H1 (cell line): ENCODE measurements at regions not wholly inside any gene's neighbourhood (a gene's known extent, or its start where the extent isn't known, plus 50 kb on each side); places are given as distances from the start of the nearest gene placed in this dataset.

ENCODE experiments used
- CTCF ChIA-PET: fragments of 300-600 bp; sonication (Branson Sonifier 250); formaldehyde crosslinking; loops from one replicate; lab custom pipeline; 2021; ENCODE audit not compliant: partially characterized antibody; lab: Charles Lee
- POLR2A ChIA-PET: fragments of 300-600 bp; sonication (Branson Sonifier 250); formaldehyde crosslinking; loops from one replicate; lab custom pipeline; 2021; ENCODE audit warnings: inconsistent platforms; ENCODE audit not compliant: partially characterized antibody; lab: Charles Lee
- DNase-seq, 2 experiments: peaks; one replicate each; pipeline versions ENCODE4 v3.0.0 to v3.0.0-alpha.2; 2010 to 2022; ENCODE audit warnings: low spot score in 2 of 2, low read depth in 1 of 2, mixed read lengths in 1 of 2
- FAIRE-seq: peaks from 2 replicates; lab custom pipeline; 2011; peaks lifted over from hg19 to GRCh38; lab: Jason Lieb, UNC
- H2AFZ ChIP-seq: 2 replicates; pipeline ENCODE4 v1.8.1; 2012; ENCODE audit warnings: low read length, inconsistent platforms
- H2AK5ac ChIP-seq: 2 replicates; pipeline ENCODE4 v1.6.1; 2013; ENCODE audit warnings: low read depth, low read length
- H2BK120ac ChIP-seq: replicated peaks from 2 replicates; pipeline ENCODE3; 2013; ENCODE audit warnings: low read depth, low read length, inconsistent platforms
- H2BK12ac ChIP-seq: 2 replicates; pipeline ENCODE4 v1.6.1; 2013; ENCODE audit warnings: low read depth, low read length
- H2BK15ac ChIP-seq: 2 replicates; pipeline ENCODE4 v1.6.1; 2013; ENCODE audit warnings: low read length
- H2BK20ac ChIP-seq: 2 replicates; pipeline ENCODE4 v1.6.1; 2013; ENCODE audit warnings: low read length
- H2BK5ac ChIP-seq: 2 replicates; pipeline ENCODE4 v1.6.1; 2013; ENCODE audit warnings: low read depth, low read length
- H3K14ac ChIP-seq: 2 replicates; pipeline ENCODE4 v1.6.1; 2013; ENCODE audit warnings: inconsistent platforms; ENCODE audit not compliant: insufficient read length
- H3K18ac ChIP-seq: 2 replicates; pipeline ENCODE4 v1.6.1; 2013; ENCODE audit warnings: low read length; ENCODE audit errors: extremely low read depth
- H3K23ac ChIP-seq: 2 replicates; pipeline ENCODE4 v1.6.1; 2013; ENCODE audit warnings: inconsistent platforms; ENCODE audit not compliant: insufficient read length
- H3K23me2 ChIP-seq: 2 replicates; pipeline ENCODE4 v1.6.1; 2013; ENCODE audit warnings: low read depth, low read length
- H3K27ac ChIP-seq: 2 replicates; pipeline ENCODE4 v1.6.1; 2011; ENCODE audit warnings: low read depth, low read length, inconsistent platforms
- H3K27me3 ChIP-seq, 4 experiments: replicated peaks in 1 of 4; 1 replicate in 1 of 4; 2 replicates in 3 of 4; pipeline versions ENCODE4 v1.6.1 to v1.8.1; 2011 to 2013; ENCODE audit warnings: low read length in 3 of 4, mild to moderate bottlenecking in 3 of 4, inconsistent platforms in 2 of 4, mixed read lengths in 2 of 4, moderate library complexity in 1 of 4; ENCODE audit not compliant: control insufficient read depth in 3 of 4, insufficient read depth in 3 of 4; ENCODE audit errors: extremely low read depth in 1 of 4
- H3K36me3 ChIP-seq, 4 experiments: 2 replicates each; pipeline versions ENCODE4 v1.6.1 to v1.8.1; 2011 to 2013; ENCODE audit warnings: mild to moderate bottlenecking in 4 of 4, low read length in 3 of 4, moderate library complexity in 2 of 4, control low read depth in 1 of 4, inconsistent platforms in 1 of 4; ENCODE audit not compliant: insufficient read depth in 4 of 4, control insufficient read depth in 2 of 4
- H3K4ac ChIP-seq: replicated peaks from 2 replicates; pipeline ENCODE3; 2013; ENCODE audit warnings: low read length, low read depth, mixed read lengths, inconsistent platforms; ENCODE audit not compliant: insufficient read length
- H3K4me1 ChIP-seq, 4 experiments: replicated peaks in 1 of 4; 1 replicate in 1 of 4; 2 replicates in 3 of 4; pipeline versions ENCODE4 v1.6.1 to v1.8.1; 2011 to 2013; ENCODE audit warnings: low read length in 3 of 4, inconsistent platforms in 2 of 4, mixed read lengths in 1 of 4; ENCODE audit not compliant: insufficient read depth in 4 of 4, control insufficient read depth in 3 of 4
- H3K4me2 ChIP-seq, 2 experiments: 2 replicates each; pipeline versions ENCODE4 v1.6.1 to v1.8.1; 2011 to 2013; ENCODE audit warnings: low read depth in 2 of 2, low read length in 2 of 2, control low read depth in 1 of 2, inconsistent platforms in 1 of 2, mild to moderate bottlenecking in 1 of 2; ENCODE audit not compliant: insufficient read depth in 1 of 2
- H3K4me3 ChIP-seq, 4 experiments: fragments of 200-600, 300-600 bp in 1 of 4; sonication (generic), shearing (Covaris generic), sonication (Bioruptor Twin) in 1 of 4; 2 replicates each; pipeline versions ENCODE4 v1.5.1 to v1.8.1; 2011 to 2016; ENCODE audit warnings: low read length in 4 of 4, low read depth in 3 of 4, control low read depth in 2 of 4, inconsistent platforms in 2 of 4, mild to moderate bottlenecking in 2 of 4, mixed read lengths in 1 of 4, moderate library complexity in 1 of 4; ENCODE audit not compliant: insufficient read depth in 2 of 4; ENCODE audit errors: extremely low read depth in 1 of 4
- H3K56ac ChIP-seq: replicated peaks from 2 replicates; pipeline ENCODE3; 2013; ENCODE audit warnings: low read depth, mild to moderate bottlenecking, mixed read lengths, low read length, inconsistent platforms; ENCODE audit not compliant: insufficient read length
- H3K79me1 ChIP-seq: 2 replicates; pipeline ENCODE4 v1.6.1; 2013; ENCODE audit warnings: low read depth, low read length, control low read depth
- H3K79me2 ChIP-seq, 2 experiments: 2 replicates each; pipeline versions ENCODE4 v1.6.1 to v1.8.1; 2012 to 2013; ENCODE audit warnings: low read length in 2 of 2, mild to moderate bottlenecking in 2 of 2, inconsistent platforms in 1 of 2; ENCODE audit not compliant: insufficient read depth in 2 of 2, control insufficient read depth in 1 of 2
- H3K9ac ChIP-seq, 4 experiments: replicated peaks in 1 of 4; 1 replicate in 1 of 4; 2 replicates in 3 of 4; pipeline versions ENCODE4 v1.6.1 to v1.8.1; 2011 to 2013; ENCODE audit warnings: low read depth in 3 of 4, low read length in 3 of 4, control low read depth in 2 of 4, mild to moderate bottlenecking in 2 of 4, moderate library complexity in 2 of 4, inconsistent platforms in 1 of 4; ENCODE audit errors: extremely low read depth in 1 of 4
- H3K9me3 ChIP-seq, 2 experiments: 2 replicates each; pipeline versions ENCODE4 v1.6.1 to v1.8.1; 2012 to 2013; ENCODE audit warnings: mild to moderate bottlenecking in 2 of 2, moderate library complexity in 2 of 2, control low read depth in 1 of 2, inconsistent platforms in 1 of 2, low read depth in 1 of 2, low read length in 1 of 2, mixed read lengths in 1 of 2; ENCODE audit not compliant: insufficient read depth in 2 of 2
- H4K20me1 ChIP-seq, 2 experiments: replicated peaks in 1 of 2; 2 replicates each; pipeline versions ENCODE3 to v1.8.1; 2011 to 2013; ENCODE audit warnings: inconsistent platforms in 2 of 2, low read length in 2 of 2, mild to moderate bottlenecking in 1 of 2; ENCODE audit not compliant: insufficient read depth in 2 of 2, control insufficient read depth in 1 of 2
- H4K5ac ChIP-seq: 2 replicates; pipeline ENCODE4 v1.6.1; 2013; ENCODE audit warnings: low read length, low read depth, mixed read lengths, inconsistent platforms; ENCODE audit not compliant: insufficient read length
- H4K8ac ChIP-seq: 2 replicates; pipeline ENCODE4 v1.8.0; 2013; ENCODE audit warnings: mild to moderate bottlenecking, moderate library complexity, low read length, inconsistent platforms; ENCODE audit not compliant: insufficient read depth; ENCODE audit errors: extremely low read depth
- H4K91ac ChIP-seq: replicated peaks from 2 replicates; pipeline ENCODE3; 2013; ENCODE audit warnings: low read length, mixed read lengths, inconsistent platforms; ENCODE audit not compliant: insufficient read length
- CBX5 ChIP-seq: fragments of 300-800, 300-1000 bp; sonication (generic); IDR thresholded peaks from 2 replicates; pipeline ENCODE4 v1.7.1; 2016; ENCODE audit warnings: antibody characterized with exemption, low read length, low read depth
- GTF2F1 ChIP-seq: IDR thresholded peaks from 2 replicates; pipeline ENCODE4 v1.6.1; 2012; ENCODE audit warnings: low read depth, low read length, improper control_type of control experiment, borderline replicate concordance
- PHF8 ChIP-seq: fragments of 200-600 bp; sonication (generic); conservative IDR thresholded peaks from 2 replicates; pipeline ENCODE4 v1.7.1; 2012; ENCODE audit warnings: low read depth, mild to moderate bottlenecking, inconsistent platforms, low read length, moderate library complexity
- POLR2A ChIP-seq, 2 experiments: IDR thresholded peaks; 1 replicate in 1 of 2; 2 replicates in 1 of 2; pipeline ENCODE4 v1.6.1; 2011; ENCODE audit warnings: low read depth in 2 of 2, low read length in 2 of 2, mild to moderate bottlenecking in 2 of 2; ENCODE audit errors: control extremely low read depth in 1 of 2
- SAP30 ChIP-seq: fragments of 300-600 bp; sonication (generic); IDR thresholded peaks from 2 replicates; pipeline ENCODE4 v1.7.1; 2012; ENCODE audit warnings: low read length, moderate library complexity, mild to moderate bottlenecking, inconsistent platforms; ENCODE audit not compliant: insufficient read depth, insufficient replicate concordance
- TAF1 ChIP-seq: IDR thresholded peaks from 2 replicates; pipeline ENCODE4 v1.6.1; 2011; ENCODE audit warnings: mild to moderate bottlenecking, low read depth, low read length
- YY1 ChIP-seq: IDR thresholded peaks from 2 replicates; pipeline ENCODE4 v1.6.1; 2011; ENCODE audit warnings: low read depth, mild to moderate bottlenecking, low read length
- WGBS, 2 experiments: shearing (Covaris generic) in 1 of 2; methylation state at CpG; one replicate each; pipeline versions ENCODE4 v1.1.6 to v1.1.7; 2013 to 2015; ENCODE audit warnings: low lambda C conversion rate in 2 of 2, mixed read lengths in 2 of 2, inconsistent platforms in 1 of 2, low coverage in 1 of 2, missing lambda C conversion rate in 1 of 2; ENCODE audit not compliant: insufficient replicate concordance in 2 of 2, insufficient coverage in 1 of 2, insufficient read length in 1 of 2; ENCODE audit errors: extremely low coverage in 1 of 2, missing lambda C conversion rate in 1 of 2; 5-methylcytosine and 5-hydroxymethylcytosine counted together
- TF ChIP-seq, protein P1 (sequence below): IDR thresholded peaks from 2 replicates; pipeline ENCODE4 v1.6.1; 2011; ENCODE audit warnings: low read length, improper control_type of control experiment

DNA sequence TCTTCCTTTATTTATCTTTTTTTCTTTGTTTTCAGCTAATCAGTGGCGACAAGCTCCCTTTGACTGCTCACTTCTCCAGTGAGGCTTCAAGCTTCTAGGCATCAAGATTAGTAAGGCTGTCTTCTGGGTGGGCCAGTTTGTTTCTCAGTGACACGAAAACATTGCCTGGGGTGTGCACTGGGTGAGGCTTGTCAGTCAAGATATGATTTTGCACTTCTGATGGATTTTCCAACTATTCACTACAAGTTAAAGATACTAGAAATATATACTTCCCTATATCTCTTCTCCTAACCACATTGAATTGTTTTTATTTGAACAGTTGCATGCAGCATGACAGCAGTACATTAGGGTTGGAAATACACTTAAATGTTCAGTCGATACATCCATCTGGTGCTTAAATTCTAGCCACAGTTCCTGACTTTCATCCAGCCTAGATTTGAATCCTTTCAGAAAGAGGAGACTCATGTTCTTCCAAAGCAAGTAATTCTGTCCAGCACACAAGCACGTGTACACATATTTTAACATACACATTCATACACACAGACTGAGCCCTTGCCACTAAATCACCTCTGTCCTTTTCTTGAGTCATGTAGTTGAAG, 275.6 kb upstream of the NOVA1 start:
- no peak overlapping the region for H2BK12ac ChIP-seq
- 94% methylated on average over 4 of the region's 4 CpGs; no CpG with 5 or more reads in 1 of the 2 experiments for WGBS, 2 experiments
- H2BK120ac ChIP-seq, result no peak overlapping the region
- H3K4ac ChIP-seq, result no peak overlapping the region
- H4K91ac ChIP-seq, result no peak overlapping the region
- no peak overlapping the region for H3K18ac ChIP-seq
- H3K36me3 ChIP-seq, result no peaks in the 10 kb centered on the region
- DNase-seq, result no peak
- H3K23me2 ChIP-seq, result no peaks in the 10 kb centered on the region
- no peak overlapping the region for H2BK20ac ChIP-seq
- no peaks in the 10 kb centered on the region for H3K79me2 ChIP-seq
- no peak overlapping the region for H3K23ac ChIP-seq
- peaks cover 0 to 6% (median 5%) of the 10 kb centered on the region in 4 experiments; a peak in 3 of 7 replicates for H3K4me1 ChIP-seq
- no peak overlapping the region for H3K4me3 ChIP-seq
- no peaks in the 10 kb centered on the region for H3K79me1 ChIP-seq
- H3K56ac ChIP-seq, result no peak overlapping the region
- no peak overlapping the region for H2BK15ac ChIP-seq
- ChIA-PET CTCF (interaction anchor here (0.8 to 1.3 kb wide), 3 partner anchors 12 to 112 kb away, joined by 3 read pairs; no protein-coding TSS in a partner anchor), POLR2A (no interaction called here)
- H3K27ac ChIP-seq, result no peak overlapping the region
- no peak overlapping the region for H2AFZ ChIP-seq
- H2BK5ac ChIP-seq, result no peak overlapping the region
- H3K4me2 ChIP-seq, result no peak overlapping the region
- H3K9ac ChIP-seq, result no peak overlapping the region
- no peaks in the 10 kb centered on the region for H3K27me3 ChIP-seq
- H3K9me3 ChIP-seq, result no peaks in the 10 kb centered on the region
- no peak for TF ChIP-seq SAP30
- no peak for TF ChIP-seq TAF1
- TF ChIP-seq PHF8, result no peak
- no peak for TF ChIP-seq YY1
- TF ChIP-seq CBX5, result no peak
- TF ChIP-seq, protein P1, sequence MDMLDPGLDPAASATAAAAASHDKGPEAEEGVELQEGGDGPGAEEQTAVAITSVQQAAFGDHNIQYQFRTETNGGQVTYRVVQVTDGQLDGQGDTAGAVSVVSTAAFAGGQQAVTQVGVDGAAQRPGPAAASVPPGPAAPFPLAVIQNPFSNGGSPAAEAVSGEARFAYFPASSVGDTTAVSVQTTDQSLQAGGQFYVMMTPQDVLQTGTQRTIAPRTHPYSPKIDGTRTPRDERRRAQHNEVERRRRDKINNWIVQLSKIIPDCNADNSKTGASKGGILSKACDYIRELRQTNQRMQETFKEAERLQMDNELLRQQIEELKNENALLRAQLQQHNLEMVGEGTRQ, result no peak
- TF ChIP-seq POLR2A (IDR thresholded peaks at IDR 0.05; ENCODE audit: control extremely low read depth in 1 of 2, low read depth in 2 of 2, low read length in 2 of 2), result no peak
- TF ChIP-seq GTF2F1, result no peak
- TF ChIP-seq, all 59 proteins: peak for 0
- no peak for FAIRE-seq
- Histone ChIP-seq H3K14ac (no peak overlapping the region), H4K20me1 (no peaks in the 10 kb centered on the region), H4K8ac (no peak overlapping the region), H2AK5ac (no peak overlapping the region), H4K5ac (no peak overlapping the region)
